MG63 (cell line): ENCODE measurements at regions not wholly inside any gene's neighbourhood (a gene's known extent, or its start where the extent isn't known, plus 50 kb on each side); places are given as distances from the start of the nearest gene placed in this dataset.
"Not testable (repeated sequence)": the region's sequence is repeated elsewhere in the genome, so short reads cannot be mapped to it uniquely, and the experiment has no call there.

Experiments
- DNase-seq: peaks from one replicate; pipeline ENCODE4 v3.0.0-alpha.2; 2020
- H3K27me3 ChIP-seq: fragments of 250-450 bp; sonication (Bioruptor Pico); 2 replicates; pipeline ENCODE4 v1.5.1; 2020; ENCODE audit warnings: mild to moderate bottlenecking, moderate library complexity
- H3K36me3 ChIP-seq: fragments of 250-450 bp; sonication (Bioruptor Pico); 2 replicates; pipeline ENCODE4 v1.5.1; 2020; ENCODE audit warnings: mild to moderate bottlenecking, moderate library complexity
- H3K4me3 ChIP-seq: fragments of 250-450 bp; sonication (Bioruptor Pico); 2 replicates; pipeline ENCODE4 v1.5.1; 2020; ENCODE audit warnings: mild to moderate bottlenecking, moderate library complexity
- H3K9me3 ChIP-seq: fragments of 250-450 bp; sonication (Bioruptor Pico); 2 replicates; pipeline ENCODE4 v1.5.1; 2020; ENCODE audit warnings: mild to moderate bottlenecking, moderate library complexity

GRCh38 chr7:152594801-152595200, 81.1 kb downstream of the XRCC2 start:
- no peak overlapping the region for H3K4me3 ChIP-seq
- DNase-seq = no peak

GRCh38 chr7:152591976-152592375, 84.0 kb downstream of the XRCC2 start:
- Histone ChIP-seq H3K4me3 (no peak overlapping the region), H3K36me3 (no peaks in the 10 kb centered on the region), H3K27me3 (no peaks in the 10 kb centered on the region), H3K9me3 (no peaks in the 10 kb centered on the region)
- DNase-seq = no peak

More at GRCh38 chr7:152594801-152595200, 81.1 kb downstream of the XRCC2 start:
- H3K27me3 ChIP-seq = no peaks in the 10 kb centered on the region
- H3K9me3 ChIP-seq = no peaks in the 10 kb centered on the region
- no peaks in the 10 kb centered on the region for H3K36me3 ChIP-seq

- H3K9me3 ChIP-seq = no peaks in the 10 kb centered on the region
- no peak for DNase-seq
- H3K4me3 ChIP-seq = no peak overlapping the region
- H3K27me3 ChIP-seq = no peaks in the 10 kb centered on the region
- no peaks in the 10 kb centered on the region for H3K36me3 ChIP-seq
These were observed 85.5 kb downstream of the XRCC2 start for GRCh38 chr7:152590481-152590880.

GRCh38 chr7:152589821-152590220, 86.1 kb downstream of the XRCC2 start:
- H3K9me3 ChIP-seq, DNase-seq, H3K27me3 ChIP-seq, H3K4me3 ChIP-seq, H3K36me3 ChIP-seq: not testable (repeated sequence)

- H3K9me3 ChIP-seq = no peaks in the 10 kb centered on the region
- no peak for DNase-seq
- H3K27me3 ChIP-seq = no peaks in the 10 kb centered on the region
- H3K36me3 ChIP-seq = no peaks in the 10 kb centered on the region
- H3K4me3 ChIP-seq = no peak overlapping the region
These were observed 87.6 kb downstream of the XRCC2 start for GRCh38 chr7:152588350-152588749.

- no peak overlapping the region for H3K4me3 ChIP-seq
- no peak for DNase-seq
- no peaks in the 10 kb centered on the region for H3K36me3 ChIP-seq
- no peaks in the 10 kb centered on the region for H3K27me3 ChIP-seq
- H3K9me3 ChIP-seq = no peaks in the 10 kb centered on the region
These were observed 88.6 kb downstream of the XRCC2 start for GRCh38 chr7:152587366-152587765.

GRCh38 chr7:152583006-152583405, 92.9 kb downstream of the XRCC2 start:
- DNase-seq = no peak
- Histone ChIP-seq H3K36me3 (no peaks in the 10 kb centered on the region), H3K9me3 (no peaks in the 10 kb centered on the region), H3K4me3 (no peak overlapping the region), H3K27me3 (no peaks in the 10 kb centered on the region)

- Histone ChIP-seq H3K27me3 (no peaks in the 10 kb centered on the region), H3K9me3 (no peaks in the 10 kb centered on the region), H3K36me3 (no peaks in the 10 kb centered on the region), H3K4me3 (no peak overlapping the region)
- no peak for DNase-seq
These were observed 96.9 kb downstream of the XRCC2 start for GRCh38 chr7:152579070-152579469.

GRCh38 chr7:152577339-152577738, 98.6 kb downstream of the XRCC2 start:
- no peak for DNase-seq
- H3K4me3 ChIP-seq = no peak overlapping the region
- no peaks in the 10 kb centered on the region for H3K36me3 ChIP-seq
- H3K9me3 ChIP-seq = no peaks in the 10 kb centered on the region
- no peaks in the 10 kb centered on the region for H3K27me3 ChIP-seq

- Histone ChIP-seq H3K36me3 (no peaks in the 10 kb centered on the region), H3K27me3 (no peaks in the 10 kb centered on the region), H3K9me3 (no peaks in the 10 kb centered on the region), H3K4me3 (no peak overlapping the region)
- no peak for DNase-seq
These were observed 100.9 kb downstream of the XRCC2 start for GRCh38 chr7:152574892-152575548.

- not testable (repeated sequence) for DNase-seq, H3K9me3 ChIP-seq, H3K4me3 ChIP-seq, H3K27me3 ChIP-seq, H3K36me3 ChIP-seq
These were observed 102.8 kb downstream of the XRCC2 start for GRCh38 chr7:152573186-152573585.

- no peak overlapping the region for H3K4me3 ChIP-seq
- no peaks in the 10 kb centered on the region for H3K9me3 ChIP-seq
- no peak for DNase-seq
- no peaks in the 10 kb centered on the region for H3K27me3 ChIP-seq
- H3K36me3 ChIP-seq = no peaks in the 10 kb centered on the region
These were observed 103.8 kb downstream of the XRCC2 start for GRCh38 chr7:152572101-152572500.

GRCh38 chr7:152571068-152571467, 104.9 kb downstream of the XRCC2 start:
- H3K4me3 ChIP-seq = no peak overlapping the region
- no peak for DNase-seq
- H3K36me3 ChIP-seq = no peaks in the 10 kb centered on the region
- H3K9me3 ChIP-seq = no peaks in the 10 kb centered on the region
- no peaks in the 10 kb centered on the region for H3K27me3 ChIP-seq

- Histone ChIP-seq H3K36me3 (no peaks in the 10 kb centered on the region), H3K27me3 (no peaks in the 10 kb centered on the region), H3K9me3 (no peaks in the 10 kb centered on the region), H3K4me3 (no peak overlapping the region)
- no peak for DNase-seq
These were observed 107.0 kb downstream of the XRCC2 start for GRCh38 chr7:152568972-152569371.

- Histone ChIP-seq H3K36me3 (no peaks in the 10 kb centered on the region), H3K9me3 (no peaks in the 10 kb centered on the region), H3K27me3 (no peaks in the 10 kb centered on the region), H3K4me3 (no peak overlapping the region)
- no peak for DNase-seq
These were observed 110.2 kb downstream of the XRCC2 start for GRCh38 chr7:152565731-152566130.

GRCh38 chr7:152564656-152565250, 111.2 kb downstream of the XRCC2 start:
- Histone ChIP-seq H3K36me3 (no peaks in the 10 kb centered on the region), H3K9me3 (no peaks in the 10 kb centered on the region), H3K4me3 (no peak overlapping the region), H3K27me3 (no peaks in the 10 kb centered on the region)
- no peak for DNase-seq

- Histone ChIP-seq H3K9me3 (no peaks in the 10 kb centered on the region), H3K36me3 (no peaks in the 10 kb centered on the region), H3K27me3 (no peaks in the 10 kb centered on the region), H3K4me3 (no peak overlapping the region)
- no peak for DNase-seq
These were observed 119.8 kb downstream of the XRCC2 start for GRCh38 chr7:152556013-152556755.
